ENCODE measurements at regions not wholly inside any gene's neighbourhood (a gene's known extent, or its start where the extent isn't known, plus 50 kb on each side); places are given as distances from the start of the nearest gene placed in this dataset.

- H3K4me2 ChIP-seq: no peak overlapping the region
- ATAC-seq (no peak), FAIRE-seq (peak; percentile 70), DNase-seq (ENCODE audit: low read depth in 1 of 2, low spot score in 1 of 2) (no peak)
- TF ChIP-seq, protein P1, sequence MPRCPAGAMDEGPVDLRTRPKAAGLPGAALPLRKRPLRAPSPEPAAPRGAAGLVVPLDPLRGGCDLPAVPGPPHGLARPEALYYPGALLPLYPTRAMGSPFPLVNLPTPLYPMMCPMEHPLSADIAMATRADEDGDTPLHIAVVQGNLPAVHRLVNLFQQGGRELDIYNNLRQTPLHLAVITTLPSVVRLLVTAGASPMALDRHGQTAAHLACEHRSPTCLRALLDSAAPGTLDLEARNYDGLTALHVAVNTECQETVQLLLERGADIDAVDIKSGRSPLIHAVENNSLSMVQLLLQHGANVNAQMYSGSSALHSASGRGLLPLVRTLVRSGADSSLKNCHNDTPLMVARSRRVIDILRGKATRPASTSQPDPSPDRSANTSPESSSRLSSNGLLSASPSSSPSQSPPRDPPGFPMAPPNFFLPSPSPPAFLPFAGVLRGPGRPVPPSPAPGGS (IDR thresholded peaks at IDR 0.05): no peak
- TF ChIP-seq CHD4 (IDR thresholded peaks at IDR 0.05; ENCODE audit: borderline replicate concordance) (no peak), ZSCAN20 (CRISPR knock-in tag; IDR thresholded peaks at IDR 0.05) (no peak), ELK1 (IDR thresholded peaks at IDR 0.05; ENCODE audit: low read depth, low read length) (no peak), FOSB (CRISPR knock-in tag; IDR thresholded peaks at IDR 0.05) (no peak), CBX8 (IDR thresholded peaks at IDR 0.05) (no peak), ESRRA (IDR thresholded peaks at IDR 0.05; ENCODE audit: borderline replicate concordance, low read length) (no peak), RCOR1 (IDR thresholded peaks at IDR 0.05; ENCODE audit: low read depth, low read length) (no peak)
- TF ChIP-seq, protein P2, sequence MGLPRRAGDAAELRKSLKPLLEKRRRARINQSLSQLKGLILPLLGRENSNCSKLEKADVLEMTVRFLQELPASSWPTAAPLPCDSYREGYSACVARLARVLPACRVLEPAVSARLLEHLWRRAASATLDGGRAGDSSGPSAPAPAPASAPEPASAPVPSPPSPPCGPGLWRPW (IDR thresholded peaks at IDR 0.05): no peak
- POLR2A ChIA-PET: no interaction called here
- H3K4me3 ChIP-seq: no peak overlapping the region
- 94% methylated on average over 4 of the region's 4 CpGs for WGBS (ENCODE audit: missing lambda C conversion rate)
- H3K9me3 ChIP-seq: no peaks in the 10 kb centered on the region
- peaks cover 42% of the 10 kb centered on the region for H3K4me1 ChIP-seq
- no peak overlapping the region; a peak in 1 of 6 replicates for H3K27ac ChIP-seq
- CTCF ChIA-PET: interaction anchor here (1.3 to 1.4 kb wide), 2 partner anchors 54 to 321 kb away, joined by 5 read pairs; no protein-coding TSS in a partner anchor
Observed at GRCh38 chr7:16980539-16980938, 98.8 kb upstream of the AGR3 start.

DNA sequence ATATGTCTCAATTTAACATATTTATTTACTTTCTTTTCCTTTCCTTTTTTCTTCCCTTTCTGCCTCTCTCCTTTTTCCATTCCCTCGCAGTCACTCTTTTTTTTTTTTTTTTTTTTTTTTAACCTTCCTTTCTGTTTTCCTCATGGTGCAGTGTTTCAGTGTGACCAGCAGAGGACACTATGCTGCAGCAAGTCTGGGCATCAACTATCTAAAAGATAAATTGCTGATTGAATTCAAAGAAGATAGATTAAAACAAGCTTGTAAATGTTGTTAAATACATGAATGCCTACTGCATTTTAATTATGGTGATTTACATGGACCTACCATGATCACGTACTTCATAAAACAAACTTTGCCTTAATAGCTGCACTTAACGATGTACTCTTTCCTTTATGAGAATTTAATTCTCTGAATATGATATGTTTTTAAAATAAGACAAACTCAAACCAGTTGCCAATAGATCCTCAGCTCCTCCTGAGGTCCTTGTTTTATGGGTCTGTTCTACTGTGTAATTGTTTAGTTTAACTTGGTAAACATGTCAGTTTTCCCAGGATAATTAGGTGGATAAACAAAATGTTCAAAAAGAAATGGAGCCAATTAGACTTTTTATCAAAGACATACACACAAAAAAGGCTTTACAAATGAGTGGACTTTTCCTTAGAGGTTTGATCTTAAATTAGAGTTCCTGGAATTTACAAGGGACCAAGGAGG is 101.0 kb upstream of the AGR3 start:
- ChIA-PET POLR2A (no interaction called here), CTCF (interaction anchor here (0.6 to 3.4 kb wide), 73 partner anchors 15 to 1361 kb away, joined by 3 to 21 read pairs (median 3); partner anchors contain the start of gene AHR)
- H3K4me3 ChIP-seq: no peak overlapping the region
- H3K4me2 ChIP-seq: peak overlapping the region; percentile 48; the same call in 2 of the 3 replicates
- 35% methylated on average over 3 of the region's 3 CpGs for WGBS (ENCODE audit: missing lambda C conversion rate)
- H3K4me1 ChIP-seq: peaks cover 29% of the 10 kb centered on the region
- FAIRE-seq: peak; percentile 92
- peak in 1 of 2 experiments; percentile 60 for DNase-seq (ENCODE audit: low read depth in 1 of 2, low spot score in 1 of 2)
- H3K27ac ChIP-seq: peak overlapping the region; percentile 43 to 49
- peak; percentile 92 for TF ChIP-seq SMC3 (IDR thresholded peaks at IDR 0.05)
- TF ChIP-seq HDAC2 (IDR thresholded peaks at IDR 0.05): no peak
- TF ChIP-seq MAFK (IDR thresholded peaks at IDR 0.05; ENCODE audit: partially characterized antibody): no peak
- peak; percentile 96 for TF ChIP-seq RAD21 (conservative IDR thresholded peaks at IDR 0.05 in 1 of 2, IDR thresholded peaks at IDR 0.05 in 1 of 2)
- TF ChIP-seq, protein P3, sequence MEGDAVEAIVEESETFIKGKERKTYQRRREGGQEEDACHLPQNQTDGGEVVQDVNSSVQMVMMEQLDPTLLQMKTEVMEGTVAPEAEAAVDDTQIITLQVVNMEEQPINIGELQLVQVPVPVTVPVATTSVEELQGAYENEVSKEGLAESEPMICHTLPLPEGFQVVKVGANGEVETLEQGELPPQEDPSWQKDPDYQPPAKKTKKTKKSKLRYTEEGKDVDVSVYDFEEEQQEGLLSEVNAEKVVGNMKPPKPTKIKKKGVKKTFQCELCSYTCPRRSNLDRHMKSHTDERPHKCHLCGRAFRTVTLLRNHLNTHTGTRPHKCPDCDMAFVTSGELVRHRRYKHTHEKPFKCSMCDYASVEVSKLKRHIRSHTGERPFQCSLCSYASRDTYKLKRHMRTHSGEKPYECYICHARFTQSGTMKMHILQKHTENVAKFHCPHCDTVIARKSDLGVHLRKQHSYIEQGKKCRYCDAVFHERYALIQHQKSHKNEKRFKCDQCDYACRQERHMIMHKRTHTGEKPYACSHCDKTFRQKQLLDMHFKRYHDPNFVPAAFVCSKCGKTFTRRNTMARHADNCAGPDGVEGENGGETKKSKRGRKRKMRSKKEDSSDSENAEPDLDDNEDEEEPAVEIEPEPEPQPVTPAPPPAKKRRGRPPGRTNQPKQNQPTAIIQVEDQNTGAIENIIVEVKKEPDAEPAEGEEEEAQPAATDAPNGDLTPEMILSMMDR (IDR thresholded peaks at IDR 0.05): peak; percentile 97
- TF ChIP-seq EP300 (IDR thresholded peaks at IDR 0.05): no peak
- no peak for TF ChIP-seq ZFP36 (IDR thresholded peaks at IDR 0.05; ENCODE audit: borderline replicate concordance, partially characterized antibody)
- no peak for TF ChIP-seq USF2 (IDR thresholded peaks at IDR 0.05)
- TF ChIP-seq SREBF2 (IDR thresholded peaks at IDR 0.05): no peak
- TF ChIP-seq JUNB (IDR thresholded peaks at IDR 0.05): no peak
- no peak for TF ChIP-seq EHMT2 (IDR thresholded peaks at IDR 0.05; ENCODE audit: low read depth)
- no peak for TF ChIP-seq NPAS2 (CRISPR knock-in tag; IDR thresholded peaks at IDR 0.05; ENCODE audit: borderline replicate concordance)
- TF ChIP-seq CHD2 (IDR thresholded peaks at IDR 0.05; ENCODE audit: low read length, partially characterized antibody): no peak
- TF ChIP-seq EHF (CRISPR knock-in tag; IDR thresholded peaks at IDR 0.05): no peak
- ATAC-seq: 0 out of 6 replicates have a peak, but pooled peaks of 1 of the 2 experiments have one; percentile 27
- no peaks in the 10 kb centered on the region for H3K9me3 ChIP-seq
